B cell (primary cell): ENCODE measurements at regions not wholly inside any gene's neighbourhood (a gene's known extent, or its start where the extent isn't known, plus 50 kb on each side); places are given as distances from the start of the nearest gene placed in this dataset.

ENCODE experiments used
- ATAC-seq: fragments of 200-7000 bp; cut with Tn5 transposase; one replicate; pipeline ENCODE4 v1.10.0; 2021; ENCODE audit warnings: low read depth, mild to moderate bottlenecking, moderate number of reproducible peaks, moderate library complexity
- CTCF ChIA-PET: fragments of 350-600 bp; sonication (Branson Sonifier 250); formaldehyde crosslinking; loops from one replicate; lab custom pipeline; 2021; ENCODE audit warnings: antibody characterized with exemption, inconsistent platforms; lab: Charles Lee
- POLR2A ChIA-PET: fragments of 350-600 bp; sonication (Branson Sonifier 250); formaldehyde crosslinking; loops from one replicate; lab custom pipeline; 2021; ENCODE audit warnings: antibody characterized with exemption; lab: Charles Lee
- DNase-seq: peaks from one replicate; pipeline ENCODE4 v3.0.0; 2013
- H2AFZ ChIP-seq: 2 replicates; pipeline ENCODE4 v1.6.1; 2012; ENCODE audit warnings: mild to moderate bottlenecking, low read depth, low read length; ENCODE audit not compliant: insufficient read depth, poor library complexity, severe bottlenecking
- H3K27ac ChIP-seq, 2 donors: 1 replicate in 1 of 2; 2 replicates in 1 of 2; pipeline ENCODE4 v1.5.1; 2012 to 2013; ENCODE audit warnings: low read length in 2 of 2, mild to moderate bottlenecking in 2 of 2, moderate library complexity in 1 of 2
- H3K27me3 ChIP-seq, 4 experiments: fragments of 200-600 bp in 1 of 4; sonication (generic) in 1 of 4; replicated peaks in 1 of 4; 1 replicate in 2 of 4; 2 replicates in 2 of 4; pipeline versions ENCODE4 v1.6.1 to v1.7.0; 2013 to 2016; ENCODE audit warnings: low read length in 3 of 4, mild to moderate bottlenecking in 2 of 4, mixed read lengths in 1 of 4, moderate library complexity in 1 of 4; ENCODE audit not compliant: insufficient read depth in 4 of 4, control insufficient read depth in 3 of 4; ENCODE audit errors: control extremely low read depth in 1 of 4
- H3K36me3 ChIP-seq, 2 experiments: replicated peaks in 1 of 2; 1 replicate in 1 of 2; 2 replicates in 1 of 2; pipeline versions ENCODE4 v1.6.1 to v1.7.1; 2013; ENCODE audit warnings: low read length in 1 of 2; ENCODE audit not compliant: insufficient read depth in 2 of 2, control insufficient read depth in 1 of 2; ENCODE audit errors: control extremely low read depth in 1 of 2, extremely low read depth in 1 of 2
- H3K4me1 ChIP-seq, 2 donors: fragments of 200-600 bp in 1 of 2; sonication (generic) in 1 of 2; 1 replicate in 1 of 2; 2 replicates in 1 of 2; pipeline versions ENCODE4 v1.5.1 to v1.6.1; 2013 to 2017; ENCODE audit warnings: low read length in 2 of 2; ENCODE audit not compliant: control insufficient read depth in 2 of 2, insufficient read depth in 2 of 2
- H3K4me2 ChIP-seq: replicated peaks from 2 replicates; pipeline ENCODE3; 2012; ENCODE audit warnings: mild to moderate bottlenecking, low read depth, low read length; ENCODE audit not compliant: poor library complexity, severe bottlenecking
- H3K4me3 ChIP-seq, 5 experiments: fragments of 200-600 bp in 1 of 5; sonication (generic) in 1 of 5; 1 replicate in 3 of 5; 2 replicates in 2 of 5; pipeline versions ENCODE4 v1.5.1 to v1.7.0; 2011 to 2016; ENCODE audit warnings: low read length in 4 of 5, mild to moderate bottlenecking in 4 of 5, low read depth in 2 of 5, control low read depth in 1 of 5, moderate library complexity in 1 of 5; ENCODE audit not compliant: insufficient read depth in 1 of 5; ENCODE audit errors: control extremely low read depth in 1 of 5, extremely low read depth in 1 of 5
- H3K79me2 ChIP-seq: fragments of 200-600 bp; sonication (generic); one replicate; pipeline ENCODE4 v1.6.0; 2016; ENCODE audit warnings: low read length; ENCODE audit not compliant: control insufficient read depth, insufficient read depth
- H3K9ac ChIP-seq: fragments of 200-600 bp; sonication (generic); 2 replicates; pipeline ENCODE4 v1.6.1; 2017; ENCODE audit warnings: mild to moderate bottlenecking, low read length, moderate library complexity
- H3K9me3 ChIP-seq, 3 donors: one replicate each; pipeline versions ENCODE4 v1.6.1 to v1.7.1; 2013; ENCODE audit warnings: low read length in 2 of 3; ENCODE audit not compliant: control insufficient read depth in 2 of 3, insufficient read depth in 1 of 3; ENCODE audit errors: control extremely low read depth in 1 of 3
- H4K20me1 ChIP-seq: 2 replicates; pipeline ENCODE4 v1.6.0; 2012; ENCODE audit warnings: mild to moderate bottlenecking, low read length; ENCODE audit not compliant: insufficient read depth, control insufficient read depth, poor library complexity, severe bottlenecking
- H3K27ac Mint-ChIP-seq: one replicate; pipeline ENCODE4 v1.8.0; 2021; ENCODE audit warnings: mixed read lengths
- H3K27me3 Mint-ChIP-seq: one replicate; pipeline ENCODE4 v1.8.0; 2021; ENCODE audit warnings: mixed read lengths
- H3K4me1 Mint-ChIP-seq: one replicate; pipeline ENCODE4 v1.8.0; 2021; ENCODE audit warnings: mixed read lengths
- H3K4me3 Mint-ChIP-seq: one replicate; pipeline ENCODE4 v1.8.0; 2021; ENCODE audit warnings: mixed read lengths
- H3K9me3 Mint-ChIP-seq: one replicate; pipeline ENCODE4 v1.8.0; 2022; ENCODE audit warnings: mixed read lengths; ENCODE audit not compliant: insufficient read depth
- CTCF ChIP-seq: fragments of 200-600 bp; IDR thresholded peaks from one replicate; pipeline ENCODE4 v1.8.0; 2022; ENCODE audit warnings: antibody characterized with exemption, mild to moderate bottlenecking
- EZH2 ChIP-seq: IDR thresholded peaks from 2 replicates; pipeline ENCODE4 v1.6.1; 2012; ENCODE audit warnings: borderline replicate concordance, low read depth, mild to moderate bottlenecking, moderate library complexity, low read length; ENCODE audit not compliant: insufficient read depth, poor library complexity, severe bottlenecking
- WGBS: methylation state at CpG from one replicate; pipeline ENCODE4 v1.1.5; 2013; ENCODE audit warnings: missing lambda C conversion rate; ENCODE audit not compliant: insufficient coverage; 5-methylcytosine and 5-hydroxymethylcytosine counted together
- intact Hi-C: fragments of 100-400 bp; cut with micrococcal nuclease; formaldehyde crosslinking; loops from one replicate; pipeline ENCODE4 v1.10.0; 2022

GRCh38 chr12:74602881-74603672 lies 65.4 kb downstream of the ATXN7L3B start:
- H3K4me3 ChIP-seq: no peak overlapping the region
- Mint-ChIP-seq H3K27ac (no peak overlapping the region), H3K27me3 (no peaks in the 10 kb centered on the region), H3K4me1 (no peaks in the 10 kb centered on the region), H3K9me3 (peaks cover 3% of the 10 kb centered on the region), H3K4me3 (no peak overlapping the region)
- WGBS: no CpG with 5 or more reads among the region's 2 CpGs
- DNase-seq (no peak), ATAC-seq (no peak)
- ChIA-PET CTCF (no interaction called here), POLR2A (no interaction called here)
- peaks cover 0 to 6% (median 0%) of the 10 kb centered on the region in 3 donors for H3K9me3 ChIP-seq
- no peak overlapping the region for H3K4me2 ChIP-seq
- TF ChIP-seq CTCF (no peak), EZH2 (no peak)
- H3K27me3 ChIP-seq: no peaks in the 10 kb centered on the region
- no peak overlapping the region for H3K9ac ChIP-seq
- H3K4me1 ChIP-seq: no peaks in the 10 kb centered on the region
- no peaks in the 10 kb centered on the region for H4K20me1 ChIP-seq
- intact Hi-C loops: no loop called here
- no peaks in the 10 kb centered on the region for H3K36me3 ChIP-seq
- H3K27ac ChIP-seq: no peak overlapping the region
- H3K79me2 ChIP-seq: no peaks in the 10 kb centered on the region
- no peak overlapping the region for H2AFZ ChIP-seq

- no peak overlapping the region for H3K27ac Mint-ChIP-seq
- TF ChIP-seq CTCF (no peak), EZH2 (no peak)
- Histone ChIP-seq H3K4me2 (no peak overlapping the region), H3K4me1 (no peaks in the 10 kb centered on the region), H3K27ac (no peak overlapping the region), H3K9me3 (no peaks in the 10 kb centered on the region), H2AFZ (no peak overlapping the region), H3K4me3 (no peak overlapping the region), H3K9ac (no peak overlapping the region), H3K36me3 (no peaks in the 10 kb centered on the region), H3K27me3 (no peaks in the 10 kb centered on the region), H3K79me2 (no peaks in the 10 kb centered on the region), H4K20me1 (no peaks in the 10 kb centered on the region)
- ChIA-PET CTCF (no interaction called here), POLR2A (no interaction called here)
- ATAC-seq (no peak), DNase-seq (no peak)
- H3K4me3 Mint-ChIP-seq: no peak overlapping the region
- H3K4me1 Mint-ChIP-seq: no peaks in the 10 kb centered on the region
- H3K27me3 Mint-ChIP-seq: no peaks in the 10 kb centered on the region
- WGBS: no CpG with 5 or more reads among the region's 3 CpGs
- intact Hi-C loops: no loop called here
- no peaks in the 10 kb centered on the region for H3K9me3 Mint-ChIP-seq
These were observed 70.7 kb downstream of the ATXN7L3B start for GRCh38 chr12:74608231-74608775.
